Esophagus squamous epithelium (tissue), 4 donors: ENCODE measurements at regions not wholly inside any gene's neighbourhood (a gene's known extent, or its start where the extent isn't known, plus 50 kb on each side); places are given as distances from the start of the nearest gene placed in this dataset.

ENCODE experiments used
- CTCF ChIP-seq, 6 experiments: fragments of 450-650 bp in 4 of 6; fragments of 200-600 bp in 2 of 6; sonication (generic) in 2 of 6; IDR thresholded peaks; one replicate each; pipeline ENCODE4 v1.5.1; 2016 to 2019; ENCODE audit warnings: antibody characterized with exemption in 6 of 6, mild to moderate bottlenecking in 4 of 6, moderate library complexity in 4 of 6
- POLR2A ChIP-seq, 4 donors: fragments of 450-650 bp; IDR thresholded peaks; one replicate each; pipeline ENCODE4 v1.6.1; 2017; ENCODE audit warnings: antibody characterized with exemption in 4 of 4, mild to moderate bottlenecking in 4 of 4, moderate library complexity in 3 of 4

- no peak for TF ChIP-seq CTCF (IDR thresholded peaks at IDR 0.05)
- TF ChIP-seq POLR2A (IDR thresholded peaks at IDR 0.05): no peak
Observed at GRCh38 chr2:176763851-176764404, 448.7 kb upstream of the HNRNPA3 start.
